ENCODE measurements at regions not wholly inside any gene's neighbourhood (a gene's known extent, or its start where the extent isn't known, plus 50 kb on each side); places are given as distances from the start of the nearest gene placed in this dataset.

DNA sequence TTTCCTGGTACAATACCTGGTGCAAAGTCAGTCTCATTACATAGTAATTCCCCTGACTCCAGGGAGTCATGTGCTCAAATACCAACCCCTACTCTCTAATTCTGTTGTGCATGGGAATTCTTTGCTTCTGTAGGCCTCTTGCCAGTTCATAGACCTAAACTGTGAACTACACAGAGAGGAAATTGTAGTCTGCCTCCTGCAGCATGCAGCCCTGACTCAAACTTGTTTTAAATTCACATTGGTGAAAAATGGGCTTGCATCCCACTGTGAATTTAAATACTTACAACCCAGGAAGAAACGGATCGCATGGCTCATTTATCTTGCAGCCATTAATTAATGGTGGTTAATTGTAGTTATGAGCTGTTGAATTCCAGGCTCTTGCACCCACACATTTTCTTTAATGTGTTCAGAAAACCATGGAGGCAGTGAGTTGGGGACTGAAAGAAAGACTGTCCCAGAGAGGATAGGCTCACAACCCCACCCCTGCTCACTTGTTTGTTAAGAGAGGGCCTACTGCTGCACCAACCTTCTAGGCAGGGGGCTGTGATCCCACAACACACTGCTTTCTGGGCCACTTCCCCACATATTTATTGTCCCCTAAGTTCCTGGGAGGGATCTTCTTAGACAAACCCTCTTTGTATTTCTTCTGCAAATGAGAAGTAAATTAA is 579.1 kb downstream of the DHX35 start:
- TF ChIP-seq, protein P1, sequence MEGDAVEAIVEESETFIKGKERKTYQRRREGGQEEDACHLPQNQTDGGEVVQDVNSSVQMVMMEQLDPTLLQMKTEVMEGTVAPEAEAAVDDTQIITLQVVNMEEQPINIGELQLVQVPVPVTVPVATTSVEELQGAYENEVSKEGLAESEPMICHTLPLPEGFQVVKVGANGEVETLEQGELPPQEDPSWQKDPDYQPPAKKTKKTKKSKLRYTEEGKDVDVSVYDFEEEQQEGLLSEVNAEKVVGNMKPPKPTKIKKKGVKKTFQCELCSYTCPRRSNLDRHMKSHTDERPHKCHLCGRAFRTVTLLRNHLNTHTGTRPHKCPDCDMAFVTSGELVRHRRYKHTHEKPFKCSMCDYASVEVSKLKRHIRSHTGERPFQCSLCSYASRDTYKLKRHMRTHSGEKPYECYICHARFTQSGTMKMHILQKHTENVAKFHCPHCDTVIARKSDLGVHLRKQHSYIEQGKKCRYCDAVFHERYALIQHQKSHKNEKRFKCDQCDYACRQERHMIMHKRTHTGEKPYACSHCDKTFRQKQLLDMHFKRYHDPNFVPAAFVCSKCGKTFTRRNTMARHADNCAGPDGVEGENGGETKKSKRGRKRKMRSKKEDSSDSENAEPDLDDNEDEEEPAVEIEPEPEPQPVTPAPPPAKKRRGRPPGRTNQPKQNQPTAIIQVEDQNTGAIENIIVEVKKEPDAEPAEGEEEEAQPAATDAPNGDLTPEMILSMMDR (IDR thresholded peaks at IDR 0.05; ENCODE audit: low read depth, low read length), result no peak
- DNase-seq (ENCODE audit: extremely low read depth, low read depth), result no peak

DNA sequence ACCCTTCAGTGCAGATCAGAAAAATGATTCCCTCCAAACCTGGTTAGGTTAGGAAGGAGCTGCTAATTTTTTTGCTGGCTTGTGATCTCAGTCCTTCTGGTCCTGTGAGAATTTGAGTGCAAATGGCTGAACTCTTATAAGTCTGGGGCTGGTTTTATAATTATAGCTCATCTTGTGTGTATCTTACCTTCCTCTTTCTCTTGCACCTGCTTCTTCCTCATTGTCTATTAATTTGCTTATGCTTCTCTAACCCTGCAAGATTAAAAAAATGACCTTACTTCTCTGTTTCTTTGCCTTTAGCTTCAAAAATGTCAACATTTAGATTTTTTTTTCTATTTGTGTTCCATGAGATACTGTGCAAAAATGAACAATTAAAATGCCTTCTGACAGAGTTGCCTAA is 576.2 kb downstream of the DHX35 start:
- TF ChIP-seq, protein P1 (IDR thresholded peaks at IDR 0.05; ENCODE audit: low read depth, low read length), result no peak
- DNase-seq (ENCODE audit: extremely low read depth, low read depth), result no peak

DNA sequence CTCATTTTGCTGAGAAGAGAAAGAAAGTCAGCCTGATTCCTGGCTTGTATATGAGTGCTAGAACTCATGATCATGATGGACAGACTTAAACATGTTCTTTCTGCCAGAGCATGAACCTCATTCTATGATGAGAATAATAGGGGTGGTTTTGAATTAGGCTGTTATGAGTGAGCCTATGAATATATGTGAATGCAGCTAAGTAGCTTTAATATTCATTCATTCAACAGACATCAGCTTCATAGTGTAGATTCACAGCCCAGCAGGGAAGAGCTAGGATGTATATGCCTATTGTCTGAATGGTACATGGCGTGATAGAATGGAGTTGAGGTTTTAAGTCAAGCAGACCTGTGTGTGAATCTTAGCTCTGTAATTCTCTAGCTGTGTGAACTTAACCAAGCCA is 573.2 kb downstream of the DHX35 start:
- no peak for DNase-seq (ENCODE audit: extremely low read depth, low read depth)
- TF ChIP-seq, protein P1 (IDR thresholded peaks at IDR 0.05; ENCODE audit: low read depth, low read length), result no peak

DNA sequence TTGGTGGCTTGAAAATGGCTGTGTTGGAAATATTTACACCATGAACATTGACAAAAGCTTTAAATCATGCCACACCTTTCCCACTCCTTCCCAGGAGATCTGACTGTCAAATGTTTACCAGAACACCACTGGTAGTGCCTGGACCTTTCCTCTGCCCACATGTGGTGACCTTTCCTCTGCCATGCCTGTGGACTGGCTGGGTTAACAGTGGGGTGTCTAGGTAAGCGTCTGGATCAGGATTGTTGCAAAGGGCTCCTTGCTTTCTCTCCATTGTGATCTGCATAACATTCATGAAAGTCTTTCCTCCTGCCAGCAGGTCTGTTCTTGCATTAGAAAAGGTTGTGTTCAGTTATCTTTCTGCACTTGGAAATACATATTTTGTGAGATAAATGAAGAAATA is 572.7 kb downstream of the DHX35 start:
- DNase-seq (ENCODE audit: extremely low read depth, low read depth), result no peak
- TF ChIP-seq, protein P1 (IDR thresholded peaks at IDR 0.05; ENCODE audit: low read depth, low read length), result no peak

DNA sequence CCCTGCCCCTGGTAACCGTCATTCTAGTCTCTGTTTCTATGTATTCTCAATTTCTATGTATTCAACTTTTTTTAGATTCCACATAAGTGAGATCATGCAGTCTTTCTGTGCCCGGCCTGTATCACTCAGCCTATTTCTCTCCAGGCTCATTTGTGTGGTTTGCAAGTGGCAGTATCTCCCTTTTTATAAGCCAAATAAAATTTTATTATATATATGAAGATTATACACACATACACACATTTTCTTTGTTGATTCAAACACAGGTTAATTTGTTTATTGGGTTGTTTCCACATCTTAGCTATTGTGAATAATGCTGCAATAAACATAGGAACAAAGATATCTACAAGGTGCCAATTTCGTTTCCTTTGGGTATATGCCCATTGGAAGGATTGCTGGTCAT is 571.7 kb downstream of the DHX35 start:
- TF ChIP-seq, protein P1 (IDR thresholded peaks at IDR 0.05; ENCODE audit: low read depth, low read length), result no peak
- DNase-seq (ENCODE audit: extremely low read depth, low read depth), result no peak

DNA sequence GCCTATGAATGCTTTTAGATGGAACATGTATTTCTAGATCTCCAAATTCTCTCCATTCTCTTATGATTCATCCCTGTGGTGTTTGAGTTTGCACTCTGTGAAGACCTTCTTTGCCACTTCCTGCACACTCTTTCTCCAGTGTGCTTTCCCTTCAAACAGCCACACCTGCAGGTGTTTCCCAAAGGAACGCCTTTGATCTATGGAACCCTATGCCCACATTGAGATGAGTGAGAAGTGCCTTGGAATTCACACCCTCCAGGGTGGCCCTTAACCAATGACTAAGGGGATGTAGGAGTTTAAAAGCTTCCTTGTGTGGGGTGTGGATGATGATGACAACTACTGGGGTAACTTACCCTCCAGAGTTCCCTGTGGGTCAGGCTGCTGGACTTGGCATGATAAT is 570.1 kb downstream of the DHX35 start:
- TF ChIP-seq, protein P1 (IDR thresholded peaks at IDR 0.05; ENCODE audit: low read depth, low read length), result no peak
- DNase-seq (ENCODE audit: extremely low read depth, low read depth), result no peak

DNA sequence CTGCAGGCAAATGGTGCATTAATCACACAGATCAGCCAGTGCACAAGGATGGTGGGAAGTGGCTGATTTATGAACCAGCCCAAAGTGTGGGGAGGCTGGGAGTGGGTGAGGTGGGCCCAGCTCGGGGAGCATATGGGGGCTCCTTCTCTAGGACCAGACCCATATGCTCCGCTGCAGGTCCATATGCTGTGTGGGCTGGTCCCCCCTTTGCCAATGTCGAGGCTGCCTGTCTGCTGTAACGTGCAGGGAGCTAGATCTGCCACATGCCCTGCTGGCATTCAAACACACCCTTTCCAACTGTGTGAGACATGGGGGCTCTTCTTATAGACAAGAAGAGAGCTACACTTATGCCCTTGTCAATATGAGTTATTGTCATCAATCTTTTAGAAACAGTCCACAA is 566.3 kb downstream of the DHX35 start:
- no peak for DNase-seq (ENCODE audit: extremely low read depth, low read depth)
- TF ChIP-seq, protein P1 (IDR thresholded peaks at IDR 0.05; ENCODE audit: low read depth, low read length), result no peak
